Muscle of leg (tissue), 3 donors: ENCODE measurements at regions not wholly inside any gene's neighbourhood (a gene's known extent, or its start where the extent isn't known, plus 50 kb on each side); places are given as distances from the start of the nearest gene placed in this dataset.
"Not testable (repeated sequence)": the region's sequence is repeated elsewhere in the genome, so short reads cannot be mapped to it uniquely, and the experiment has no call there.

Experiments
- DNase-seq: peaks from one replicate; pipeline ENCODE4 v3.0.0; 2013
- H3K27ac ChIP-seq: one replicate; pipeline ENCODE4 v1.5.1; 2013; ENCODE audit warnings: mild to moderate bottlenecking, low read length, control low read depth
- H3K27me3 ChIP-seq: one replicate; pipeline ENCODE4 v1.6.1; 2013; ENCODE audit warnings: low read length; ENCODE audit not compliant: control insufficient read depth, insufficient read depth
- H3K36me3 ChIP-seq: one replicate; pipeline ENCODE4 v1.6.1; 2013; ENCODE audit warnings: low read length; ENCODE audit not compliant: control insufficient read depth, insufficient read depth
- H3K4me1 ChIP-seq: one replicate; pipeline ENCODE4 v1.6.1; 2013; ENCODE audit warnings: low read length; ENCODE audit not compliant: control insufficient read depth, insufficient read depth
- H3K4me3 ChIP-seq: one replicate; pipeline ENCODE4 v1.5.1; 2013; ENCODE audit warnings: low read length, control low read depth
- H3K9me3 ChIP-seq: replicated peaks from 2 replicates; pipeline ENCODE4 v1.6.1; 2013; ENCODE audit warnings: low read depth, low read length; ENCODE audit not compliant: control insufficient read depth
- WGBS: methylation state at CpG from one replicate; pipeline ENCODE4 v1.1.5; 2013; ENCODE audit warnings: missing lambda C conversion rate; ENCODE audit not compliant: insufficient coverage; 5-methylcytosine and 5-hydroxymethylcytosine counted together

- Histone ChIP-seq H3K4me1 (no peaks in the 10 kb centered on the region), H3K36me3 (no peaks in the 10 kb centered on the region), H3K4me3 (no peak overlapping the region), H3K9me3 (no peaks in the 10 kb centered on the region), H3K27me3 (no peaks in the 10 kb centered on the region), H3K27ac (no peak overlapping the region)
- WGBS, result no CpG with 5 or more reads among the region's 1 CpG
- DNase-seq, result no peak
These were observed 121.2 kb upstream of the FOXP2 start for GRCh38 chr7:114293289-114294012.

GRCh38 chr7:114279901-114280300 lies 134.7 kb upstream of the FOXP2 start:
- no CpG with 5 or more reads among the region's 1 CpG for WGBS

GRCh38 chr7:114273218-114273617 lies 141.4 kb upstream of the FOXP2 start:
- H3K27me3 ChIP-seq, result no peaks in the 10 kb centered on the region
- no peak overlapping the region for H3K27ac ChIP-seq
- no peaks in the 10 kb centered on the region for H3K4me1 ChIP-seq
- no peaks in the 10 kb centered on the region for H3K9me3 ChIP-seq
- no peak for DNase-seq
- no peak overlapping the region for H3K4me3 ChIP-seq
- no CpG with 5 or more reads among the region's 1 CpG for WGBS
- no peaks in the 10 kb centered on the region for H3K36me3 ChIP-seq

More at GRCh38 chr7:114279901-114280300, 134.7 kb upstream of the FOXP2 start:
- Histone ChIP-seq H3K4me3 (no peak overlapping the region), H3K36me3 (no peaks in the 10 kb centered on the region), H3K4me1 (no peaks in the 10 kb centered on the region), H3K9me3 (no peaks in the 10 kb centered on the region), H3K27me3 (no peaks in the 10 kb centered on the region), H3K27ac (no peak overlapping the region)
- DNase-seq, result no peak

- H3K9me3 ChIP-seq, result no peaks in the 10 kb centered on the region
- WGBS, result no CpG with 5 or more reads among the region's 1 CpG
- no peaks in the 10 kb centered on the region for H3K27me3 ChIP-seq
- H3K36me3 ChIP-seq, result no peaks in the 10 kb centered on the region
- H3K27ac ChIP-seq, result no peak overlapping the region
- no peaks in the 10 kb centered on the region for H3K4me1 ChIP-seq
- DNase-seq, result no peak
- H3K4me3 ChIP-seq, result no peak overlapping the region
These were observed 144.9 kb upstream of the FOXP2 start for GRCh38 chr7:114269714-114270113.

GRCh38 chr7:114267550-114267949 lies 147.1 kb upstream of the FOXP2 start:
- not testable (repeated sequence) for DNase-seq, H3K9me3 ChIP-seq, H3K27me3 ChIP-seq, H3K4me1 ChIP-seq, H3K36me3 ChIP-seq, H3K27ac ChIP-seq, H3K4me3 ChIP-seq
- no CpG with 5 or more reads among the region's 3 CpGs for WGBS

GRCh38 chr7:114264023-114264422 lies 150.6 kb upstream of the FOXP2 start:
- Histone ChIP-seq H3K27ac (no peak overlapping the region), H3K27me3 (no peaks in the 10 kb centered on the region), H3K4me1 (no peaks in the 10 kb centered on the region), H3K36me3 (no peaks in the 10 kb centered on the region), H3K9me3 (no peaks in the 10 kb centered on the region), H3K4me3 (no peak overlapping the region)
- DNase-seq, result peak; percentile 14
- WGBS, result no CpG with 5 or more reads among the region's 2 CpGs

GRCh38 chr7:114263219-114263618 lies 151.4 kb upstream of the FOXP2 start:
- no peak overlapping the region for H3K27ac ChIP-seq
- H3K36me3 ChIP-seq, result no peaks in the 10 kb centered on the region
- no peaks in the 10 kb centered on the region for H3K9me3 ChIP-seq
- no CpG with 5 or more reads among the region's 3 CpGs for WGBS
- H3K4me1 ChIP-seq, result no peaks in the 10 kb centered on the region
- no peak for DNase-seq
- no peaks in the 10 kb centered on the region for H3K27me3 ChIP-seq
- H3K4me3 ChIP-seq, result no peak overlapping the region

GRCh38 chr7:114255404-114255841 lies 159.2 kb upstream of the FOXP2 start:
- no peak overlapping the region for H3K27ac ChIP-seq
- no peak overlapping the region for H3K4me3 ChIP-seq
- no peak for DNase-seq
- WGBS, result 86% methylated on average over 9 of the region's 14 CpGs
- H3K36me3 ChIP-seq, result no peaks in the 10 kb centered on the region
- H3K4me1 ChIP-seq, result no peaks in the 10 kb centered on the region
- H3K27me3 ChIP-seq, result no peaks in the 10 kb centered on the region
- no peaks in the 10 kb centered on the region for H3K9me3 ChIP-seq

GRCh38 chr7:114243646-114244045 lies 171.0 kb upstream of the FOXP2 start:
- Histone ChIP-seq H3K9me3 (no peaks in the 10 kb centered on the region), H3K4me1 (no peaks in the 10 kb centered on the region), H3K27me3 (no peaks in the 10 kb centered on the region), H3K36me3 (no peaks in the 10 kb centered on the region), H3K4me3 (no peak overlapping the region), H3K27ac (no peak overlapping the region)
- WGBS, result 80% methylated on average over 1 of the region's 3 CpGs
- DNase-seq, result no peak

GRCh38 chr7:114242992-114243507 lies 171.6 kb upstream of the FOXP2 start:
- Histone ChIP-seq H3K27ac (no peak overlapping the region), H3K4me1 (no peaks in the 10 kb centered on the region), H3K36me3 (no peaks in the 10 kb centered on the region), H3K4me3 (no peak overlapping the region), H3K9me3 (no peaks in the 10 kb centered on the region), H3K27me3 (no peaks in the 10 kb centered on the region)
- no peak for DNase-seq
- WGBS, result no CpG with 5 or more reads among the region's 2 CpGs
